Renal cortical epithelial cell (primary cell): ENCODE measurements at regions not wholly inside any gene's neighbourhood (a gene's known extent, or its start where the extent isn't known, plus 50 kb on each side); places are given as distances from the start of the nearest gene placed in this dataset.
A peak's percentile ranks its signal among the peaks of the same experiment; 100 is the strongest.

Experiments used
- DNase-seq: peaks from one replicate; pipeline ENCODE4 v3.0.0-alpha.2; 2011; ENCODE audit warnings: low read depth

GRCh38 chr12:93134175-93134890 lies 205.2 kb upstream of the EEA1 start:
- DNase-seq = no peak

GRCh38 chr12:93134893-93135285 lies 205.8 kb upstream of the EEA1 start:
- DNase-seq = peak; percentile 54

- peak; percentile 82 for DNase-seq
These were observed 206.5 kb upstream of the EEA1 start for GRCh38 chr12:93135286-93136239.

GRCh38 chr12:93136253-93137055 lies 207.4 kb upstream of the EEA1 start:
- DNase-seq = no peak

GRCh38 chr12:93137656-93138612 lies 208.8 kb upstream of the EEA1 start:
- peak; percentile 91 for DNase-seq

GRCh38 chr12:93139028-93139665 lies 210.1 kb upstream of the EEA1 start:
- DNase-seq = peak; percentile 98

- DNase-seq = no peak
These were observed 211.2 kb upstream of the EEA1 start for GRCh38 chr12:93140325-93140724.

GRCh38 chr12:93140801-93141200 lies 211.7 kb upstream of the EEA1 start:
- DNase-seq = no peak

- DNase-seq = no peak
These were observed 213.8 kb upstream of the EEA1 start for GRCh38 chr12:93142881-93143280.

GRCh38 chr12:93144109-93144508 lies 215.0 kb upstream of the EEA1 start:
- no peak for DNase-seq

GRCh38 chr12:93145086-93145485 lies 216.0 kb upstream of the EEA1 start:
- peak; percentile 66 for DNase-seq

- peak; percentile 86 for DNase-seq
These were observed 217.3 kb upstream of the EEA1 start for GRCh38 chr12:93146263-93146939.

GRCh38 chr12:93146970-93147369 lies 217.9 kb upstream of the EEA1 start:
- no peak for DNase-seq

GRCh38 chr12:93148412-93148811 lies 219.3 kb upstream of the EEA1 start:
- DNase-seq = no peak

- no peak for DNase-seq
These were observed 220.1 kb upstream of the EEA1 start for GRCh38 chr12:93149229-93149628.

GRCh38 chr12:93151079-93151762 lies 222.1 kb upstream of the EEA1 start:
- no peak for DNase-seq

GRCh38 chr12:93152617-93153016 lies 223.5 kb upstream of the EEA1 start:
- DNase-seq = no peak

- DNase-seq = peak; percentile 30
These were observed 224.2 kb upstream of the EEA1 start for GRCh38 chr12:93153321-93153720.

GRCh38 chr12:93154096-93154728 lies 223.5 kb upstream of the NUDT4 start:
- DNase-seq = no peak
